ENCODE measurements at regions not wholly inside any gene's neighbourhood (a gene's known extent, or its start where the extent isn't known, plus 50 kb on each side); places are given as distances from the start of the nearest gene placed in this dataset.
"Not testable (repeated sequence)": the region's sequence is repeated elsewhere in the genome, so short reads cannot be mapped to it uniquely, and the experiment has no call there.

DNA sequence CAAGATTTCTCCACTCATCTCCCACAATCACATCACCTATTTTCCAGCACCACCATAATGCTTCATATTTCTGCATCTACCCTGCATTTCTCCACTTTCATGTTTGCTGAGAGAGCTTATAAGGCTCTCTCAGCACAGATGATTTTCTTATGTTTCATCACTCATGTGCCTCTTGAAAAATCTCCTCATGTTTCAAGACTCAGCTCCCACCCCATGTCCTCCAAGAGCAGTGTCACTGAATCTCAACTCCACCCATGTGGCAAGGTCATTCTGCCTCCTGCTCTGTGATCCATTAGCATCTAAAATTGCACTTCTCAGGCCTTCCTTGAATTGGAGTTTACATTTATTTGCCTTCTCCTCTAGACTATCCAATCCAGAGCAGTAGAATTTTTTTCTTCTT lies 178.7 kb upstream of the IRAK1BP1 start:
- Histone ChIP-seq H3K4me3 (replicated peaks; ENCODE audit: low read depth, low read length) (no peak overlapping the region), H3K36me3 (ENCODE audit: control insufficient read depth, insufficient read depth, low read length) (no peaks in the 10 kb centered on the region), H3K27me3 (replicated peaks; ENCODE audit: control insufficient read depth, insufficient read depth, low read length) (no peaks in the 10 kb centered on the region)
- no peak for DNase-seq (ENCODE audit: extremely low read depth, insufficient read length)
- TF ChIP-seq, protein P1, sequence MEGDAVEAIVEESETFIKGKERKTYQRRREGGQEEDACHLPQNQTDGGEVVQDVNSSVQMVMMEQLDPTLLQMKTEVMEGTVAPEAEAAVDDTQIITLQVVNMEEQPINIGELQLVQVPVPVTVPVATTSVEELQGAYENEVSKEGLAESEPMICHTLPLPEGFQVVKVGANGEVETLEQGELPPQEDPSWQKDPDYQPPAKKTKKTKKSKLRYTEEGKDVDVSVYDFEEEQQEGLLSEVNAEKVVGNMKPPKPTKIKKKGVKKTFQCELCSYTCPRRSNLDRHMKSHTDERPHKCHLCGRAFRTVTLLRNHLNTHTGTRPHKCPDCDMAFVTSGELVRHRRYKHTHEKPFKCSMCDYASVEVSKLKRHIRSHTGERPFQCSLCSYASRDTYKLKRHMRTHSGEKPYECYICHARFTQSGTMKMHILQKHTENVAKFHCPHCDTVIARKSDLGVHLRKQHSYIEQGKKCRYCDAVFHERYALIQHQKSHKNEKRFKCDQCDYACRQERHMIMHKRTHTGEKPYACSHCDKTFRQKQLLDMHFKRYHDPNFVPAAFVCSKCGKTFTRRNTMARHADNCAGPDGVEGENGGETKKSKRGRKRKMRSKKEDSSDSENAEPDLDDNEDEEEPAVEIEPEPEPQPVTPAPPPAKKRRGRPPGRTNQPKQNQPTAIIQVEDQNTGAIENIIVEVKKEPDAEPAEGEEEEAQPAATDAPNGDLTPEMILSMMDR (IDR thresholded peaks at IDR 0.05; ENCODE audit: insufficient read depth, low read length, poor library complexity, severe bottlenecking), result no peak

DNA sequence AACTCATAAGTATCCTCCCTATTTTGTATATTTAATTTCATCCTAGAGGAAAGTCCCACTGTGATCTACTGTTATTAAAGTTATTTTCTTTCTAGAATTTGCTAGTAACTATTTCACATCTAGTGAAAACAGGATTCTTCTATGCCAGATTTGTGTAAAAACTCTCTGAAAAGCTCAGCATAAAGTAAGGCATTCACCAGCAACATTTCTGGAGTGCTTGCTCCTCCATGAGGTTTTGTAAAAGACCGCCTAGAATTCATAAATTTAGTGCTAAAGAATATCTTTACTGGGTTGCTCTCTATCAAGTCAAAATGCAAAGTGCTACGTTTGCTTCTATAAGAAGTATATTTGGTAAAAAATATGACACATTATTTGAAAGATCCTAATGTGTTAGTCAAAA lies 173.5 kb upstream of the IRAK1BP1 start:
- Histone ChIP-seq H3K36me3 (ENCODE audit: control insufficient read depth, insufficient read depth, low read length) (no peaks in the 10 kb centered on the region), H3K4me3 (replicated peaks; ENCODE audit: low read depth, low read length) (no peak overlapping the region), H3K27me3 (replicated peaks; ENCODE audit: control insufficient read depth, insufficient read depth, low read length) (no peaks in the 10 kb centered on the region)
- TF ChIP-seq, protein P1 (IDR thresholded peaks at IDR 0.05; ENCODE audit: insufficient read depth, low read length, poor library complexity, severe bottlenecking), result no peak
- no peak for DNase-seq (ENCODE audit: extremely low read depth, insufficient read length)

DNA sequence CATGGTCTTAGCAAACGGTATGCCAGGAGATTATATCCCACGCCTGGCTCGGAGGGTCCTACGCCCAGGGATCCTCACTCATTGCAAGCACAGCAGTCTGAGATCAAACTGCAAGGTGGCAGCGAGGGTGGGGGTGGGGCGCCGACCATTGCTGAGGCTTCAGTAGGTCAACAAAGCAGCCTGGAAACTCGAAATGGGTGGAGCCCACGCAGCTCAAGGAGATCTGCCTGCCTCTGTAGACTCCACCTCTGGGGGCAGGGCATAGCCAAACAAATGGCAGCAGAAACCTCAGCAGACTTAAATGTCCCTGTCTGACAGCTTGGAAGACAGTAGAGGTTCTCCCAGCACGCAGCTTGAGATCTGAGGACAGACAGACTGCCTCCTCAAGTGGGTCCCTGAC lies 172.7 kb upstream of the IRAK1BP1 start:
- H3K36me3 ChIP-seq (ENCODE audit: control insufficient read depth, insufficient read depth, low read length); H3K27me3 ChIP-seq (replicated peaks; ENCODE audit: control insufficient read depth, insufficient read depth, low read length); DNase-seq (ENCODE audit: extremely low read depth, insufficient read length); H3K4me3 ChIP-seq (replicated peaks; ENCODE audit: low read depth, low read length): not testable (repeated sequence)

DNA sequence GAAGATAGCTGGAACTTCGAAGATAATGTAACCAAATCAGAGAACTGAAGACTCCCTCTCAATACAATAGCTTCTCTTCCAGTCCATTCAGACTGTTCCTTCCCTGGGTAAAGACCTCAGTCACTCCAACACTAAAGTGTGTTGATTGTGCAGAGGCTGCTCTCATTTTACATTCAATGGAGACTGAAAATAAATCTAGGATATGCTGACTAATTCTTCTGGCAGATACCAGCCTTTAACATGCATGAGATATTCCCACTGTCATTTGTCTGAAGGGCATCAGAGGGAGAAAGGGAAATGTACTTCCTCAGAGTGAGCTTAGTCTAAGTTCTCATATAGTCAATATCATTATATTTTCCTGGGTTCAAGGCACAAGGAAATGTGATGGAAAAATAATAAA lies 166.4 kb upstream of the IRAK1BP1 start:
- Histone ChIP-seq H3K36me3 (ENCODE audit: control insufficient read depth, insufficient read depth, low read length) (no peaks in the 10 kb centered on the region), H3K4me3 (replicated peaks; ENCODE audit: low read depth, low read length) (no peak overlapping the region), H3K27me3 (replicated peaks; ENCODE audit: control insufficient read depth, insufficient read depth, low read length) (no peaks in the 10 kb centered on the region)
- TF ChIP-seq, protein P1 (IDR thresholded peaks at IDR 0.05; ENCODE audit: insufficient read depth, low read length, poor library complexity, severe bottlenecking), result no peak
- no peak for DNase-seq (ENCODE audit: extremely low read depth, insufficient read length)

DNA sequence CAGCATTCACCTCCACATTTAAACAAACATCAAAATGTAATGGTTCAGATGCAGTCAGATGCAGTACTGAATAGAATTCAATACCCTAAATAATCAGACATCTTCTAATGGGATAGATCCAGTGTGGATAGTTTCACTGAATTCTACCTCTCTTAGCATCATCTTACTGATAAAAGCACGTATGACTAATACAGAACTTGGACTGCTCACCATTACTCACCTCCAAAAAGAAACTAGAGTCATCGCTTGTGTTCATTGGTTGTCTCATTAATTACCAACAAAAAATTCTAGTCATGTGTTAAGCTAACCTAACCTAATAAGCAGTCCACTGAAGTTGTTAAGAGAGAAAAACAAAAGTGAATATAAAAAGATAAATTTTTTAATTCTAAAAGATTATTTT lies 165.9 kb upstream of the IRAK1BP1 start:
- no peaks in the 10 kb centered on the region for H3K27me3 ChIP-seq (replicated peaks; ENCODE audit: control insufficient read depth, insufficient read depth, low read length)
- no peak for DNase-seq (ENCODE audit: extremely low read depth, insufficient read length)
- TF ChIP-seq, protein P1 (IDR thresholded peaks at IDR 0.05; ENCODE audit: insufficient read depth, low read length, poor library complexity, severe bottlenecking), result no peak
- no peak overlapping the region for H3K4me3 ChIP-seq (replicated peaks; ENCODE audit: low read depth, low read length)
- H3K36me3 ChIP-seq (ENCODE audit: control insufficient read depth, insufficient read depth, low read length), result no peaks in the 10 kb centered on the region

DNA sequence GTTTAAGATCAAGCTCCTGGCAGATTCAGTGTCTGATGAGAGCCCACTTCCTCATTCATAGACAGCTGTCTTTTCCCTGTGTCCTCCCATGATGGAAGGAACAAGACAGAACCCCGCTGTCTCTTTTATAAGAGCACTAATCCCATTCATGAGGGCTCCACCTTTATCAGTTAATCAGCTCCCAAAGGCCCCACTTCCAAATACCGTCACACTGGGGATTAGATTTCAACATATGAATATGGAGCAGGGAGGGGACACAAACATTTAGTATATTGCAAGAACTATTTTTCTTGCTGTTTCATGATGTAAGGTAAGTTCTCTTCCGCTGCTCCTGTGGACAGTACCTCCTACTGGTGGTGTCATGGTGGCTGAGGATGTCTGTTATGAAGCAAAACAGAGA lies 158.3 kb upstream of the IRAK1BP1 start:
- Histone ChIP-seq H3K36me3 (ENCODE audit: control insufficient read depth, insufficient read depth, low read length) (no peaks in the 10 kb centered on the region), H3K4me3 (replicated peaks; ENCODE audit: low read depth, low read length) (no peak overlapping the region), H3K27me3 (replicated peaks; ENCODE audit: control insufficient read depth, insufficient read depth, low read length) (no peaks in the 10 kb centered on the region)
- DNase-seq (ENCODE audit: extremely low read depth, insufficient read length), result no peak
- TF ChIP-seq, protein P1 (IDR thresholded peaks at IDR 0.05; ENCODE audit: insufficient read depth, low read length, poor library complexity, severe bottlenecking), result peak; percentile 4

All from GM06990 (cell line).